ENCODE measurements at regions not wholly inside any gene's neighbourhood (a gene's known extent, or its start where the extent isn't known, plus 50 kb on each side); places are given as distances from the start of the nearest gene placed in this dataset.

- Histone ChIP-seq H2AFZ (ENCODE audit: insufficient read depth, low read length, poor library complexity) (no peak overlapping the region), H2BK5ac (ENCODE audit: low read depth, low read length, poor library complexity) (no peak overlapping the region), H3K4me2 (ENCODE audit: low read length) (no peak overlapping the region), H3K79me2 (ENCODE audit: control insufficient read depth, insufficient read depth, low read length, poor library complexity) (no peaks in the 10 kb centered on the region), H3K18ac (ENCODE audit: low read length) (no peak overlapping the region), H3K27ac (ENCODE audit: low read depth, low read length) (no peak overlapping the region), H3K27me3 (ENCODE audit: insufficient read depth, low read length) (no peaks in the 10 kb centered on the region), H3K4me3 (ENCODE audit: low read depth, low read length) (no peak overlapping the region), H3K23ac (ENCODE audit: low read length) (no peak overlapping the region), H3K4ac (ENCODE audit: low read depth, low read length) (no peak overlapping the region), H3K9me3 (ENCODE audit: insufficient read depth, low read depth, low read length) (peaks cover 2% of the 10 kb centered on the region), H3K36me3 (ENCODE audit: control insufficient read depth in 1 of 2, insufficient read depth in 2 of 2, low read length in 2 of 2) (no peaks in the 10 kb centered on the region), H2BK120ac (ENCODE audit: insufficient read depth, low read length, poor library complexity) (no peak overlapping the region), H4K8ac (ENCODE audit: low read depth, low read length) (no peak overlapping the region), H4K91ac (ENCODE audit: low read depth, low read length) (no peak overlapping the region), H3K9ac (ENCODE audit: low read length) (no peak overlapping the region), H3K4me1 (ENCODE audit: control insufficient read depth in 1 of 2, insufficient read depth in 2 of 2, low read length in 2 of 2) (peaks cover 0 to 3% of the 10 kb centered on the region in 2 experiments), H2BK12ac (ENCODE audit: low read length) (no peak overlapping the region), H2AK5ac (ENCODE audit: low read length) (no peak overlapping the region), H3K79me1 (ENCODE audit: low read length) (no peaks in the 10 kb centered on the region), H4K12ac (ENCODE audit: low read depth, low read length) (no peak overlapping the region), H3K14ac (ENCODE audit: low read length) (no peak overlapping the region)
- no peak for DNase-seq
- WGBS (ENCODE audit: extremely low coverage, insufficient coverage, insufficient read length): no CpG with 5 or more reads among the region's 10 CpGs
Measured at GRCh38 chr20:48147311-48147710, 362.0 kb upstream of the SULF2 start.

- no peak overlapping the region for H3K4me3 ChIP-seq (ENCODE audit: low read depth, low read length)
- no peaks in the 10 kb centered on the region for H3K79me2 ChIP-seq (ENCODE audit: control insufficient read depth, insufficient read depth, low read length, poor library complexity)
- H3K9ac ChIP-seq (ENCODE audit: low read length): no peak overlapping the region
- H2BK5ac ChIP-seq (ENCODE audit: low read depth, low read length, poor library complexity): no peak overlapping the region
- H4K91ac ChIP-seq (ENCODE audit: low read depth, low read length): no peak overlapping the region
- H3K14ac ChIP-seq (ENCODE audit: low read length): no peak overlapping the region
- H2AFZ ChIP-seq (ENCODE audit: insufficient read depth, low read length, poor library complexity): no peak overlapping the region
- no peaks in the 10 kb centered on the region for H3K79me1 ChIP-seq (ENCODE audit: low read length)
- no peak overlapping the region for H4K12ac ChIP-seq (ENCODE audit: low read depth, low read length)
- H3K36me3 ChIP-seq (ENCODE audit: control insufficient read depth in 1 of 2, insufficient read depth in 2 of 2, low read length in 2 of 2): no peaks in the 10 kb centered on the region
- H3K27ac ChIP-seq (ENCODE audit: low read depth, low read length): no peak overlapping the region
- H2AK5ac ChIP-seq (ENCODE audit: low read length): no peak overlapping the region
- no peak overlapping the region for H2BK12ac ChIP-seq (ENCODE audit: low read length)
- H3K4ac ChIP-seq (ENCODE audit: low read depth, low read length): no peak overlapping the region
- WGBS (ENCODE audit: extremely low coverage, insufficient coverage, insufficient read length): no CpG with 5 or more reads among the region's 7 CpGs
- H3K4me1 ChIP-seq (ENCODE audit: control insufficient read depth in 1 of 2, insufficient read depth in 2 of 2, low read length in 2 of 2): peaks cover 0 to 3% of the 10 kb centered on the region in 2 experiments
- no peak for DNase-seq
- no peak overlapping the region for H2BK120ac ChIP-seq (ENCODE audit: insufficient read depth, low read length, poor library complexity)
- H3K9me3 ChIP-seq (ENCODE audit: insufficient read depth, low read depth, low read length): peaks cover 3% of the 10 kb centered on the region
- H3K23ac ChIP-seq (ENCODE audit: low read length): no peak overlapping the region
- H3K27me3 ChIP-seq (ENCODE audit: insufficient read depth, low read length): no peaks in the 10 kb centered on the region
- H3K4me2 ChIP-seq (ENCODE audit: low read length): no peak overlapping the region
- H4K8ac ChIP-seq (ENCODE audit: low read depth, low read length): no peak overlapping the region
- no peak overlapping the region for H3K18ac ChIP-seq (ENCODE audit: low read length)
Measured at GRCh38 chr20:48146877-48147276, 361.6 kb upstream of the SULF2 start.

GRCh38 chr20:48146308-48146707 is 361.0 kb upstream of the SULF2 start:
- Histone ChIP-seq H2AK5ac (ENCODE audit: low read length) (no peak overlapping the region), H3K4me2 (ENCODE audit: low read length) (no peak overlapping the region), H3K27ac (ENCODE audit: low read depth, low read length) (no peak overlapping the region), H2AFZ (ENCODE audit: insufficient read depth, low read length, poor library complexity) (no peak overlapping the region), H3K9me3 (ENCODE audit: insufficient read depth, low read depth, low read length) (peaks cover 5% of the 10 kb centered on the region), H3K36me3 (ENCODE audit: control insufficient read depth in 1 of 2, insufficient read depth in 2 of 2, low read length in 2 of 2) (no peaks in the 10 kb centered on the region), H3K79me1 (ENCODE audit: low read length) (no peaks in the 10 kb centered on the region), H4K12ac (ENCODE audit: low read depth, low read length) (no peak overlapping the region), H3K4ac (ENCODE audit: low read depth, low read length) (no peak overlapping the region), H2BK5ac (ENCODE audit: low read depth, low read length, poor library complexity) (no peak overlapping the region), H4K8ac (ENCODE audit: low read depth, low read length) (no peak overlapping the region), H3K4me3 (ENCODE audit: low read depth, low read length) (no peak overlapping the region), H3K79me2 (ENCODE audit: control insufficient read depth, insufficient read depth, low read length, poor library complexity) (no peaks in the 10 kb centered on the region), H3K4me1 (ENCODE audit: control insufficient read depth in 1 of 2, insufficient read depth in 2 of 2, low read length in 2 of 2) (peaks cover 0 to 3% of the 10 kb centered on the region in 2 experiments), H3K14ac (ENCODE audit: low read length) (no peak overlapping the region), H3K23ac (ENCODE audit: low read length) (no peak overlapping the region), H2BK120ac (ENCODE audit: insufficient read depth, low read length, poor library complexity) (no peak overlapping the region), H4K91ac (ENCODE audit: low read depth, low read length) (no peak overlapping the region), H3K9ac (ENCODE audit: low read length) (no peak overlapping the region), H3K18ac (ENCODE audit: low read length) (no peak overlapping the region), H3K27me3 (ENCODE audit: insufficient read depth, low read length) (no peaks in the 10 kb centered on the region), H2BK12ac (ENCODE audit: low read length) (no peak overlapping the region)
- no peak for DNase-seq
- WGBS (ENCODE audit: extremely low coverage, insufficient coverage, insufficient read length): no CpG with 5 or more reads among the region's 3 CpGs

- Histone ChIP-seq H2BK5ac (ENCODE audit: low read depth, low read length, poor library complexity) (no peak overlapping the region), H3K4me3 (ENCODE audit: low read depth, low read length) (no peak overlapping the region), H3K4ac (ENCODE audit: low read depth, low read length) (no peak overlapping the region), H2BK12ac (ENCODE audit: low read length) (no peak overlapping the region), H3K9ac (ENCODE audit: low read length) (no peak overlapping the region), H3K18ac (ENCODE audit: low read length) (no peak overlapping the region), H3K27me3 (ENCODE audit: insufficient read depth, low read length) (no peaks in the 10 kb centered on the region), H3K79me2 (ENCODE audit: control insufficient read depth, insufficient read depth, low read length, poor library complexity) (no peaks in the 10 kb centered on the region), H2AK5ac (ENCODE audit: low read length) (no peak overlapping the region), H3K4me2 (ENCODE audit: low read length) (no peak overlapping the region), H4K91ac (ENCODE audit: low read depth, low read length) (no peak overlapping the region), H3K14ac (ENCODE audit: low read length) (no peak overlapping the region), H3K9me3 (ENCODE audit: insufficient read depth, low read depth, low read length) (peaks cover 8% of the 10 kb centered on the region), H3K23ac (ENCODE audit: low read length) (no peak overlapping the region), H4K8ac (ENCODE audit: low read depth, low read length) (no peak overlapping the region), H3K4me1 (ENCODE audit: control insufficient read depth in 1 of 2, insufficient read depth in 2 of 2, low read length in 2 of 2) (peaks cover 0 to 3% of the 10 kb centered on the region in 2 experiments), H2AFZ (ENCODE audit: insufficient read depth, low read length, poor library complexity) (no peak overlapping the region), H3K79me1 (ENCODE audit: low read length) (no peaks in the 10 kb centered on the region), H3K36me3 (ENCODE audit: control insufficient read depth in 1 of 2, insufficient read depth in 2 of 2, low read length in 2 of 2) (no peaks in the 10 kb centered on the region), H3K27ac (ENCODE audit: low read depth, low read length) (no peak overlapping the region), H2BK120ac (ENCODE audit: insufficient read depth, low read length, poor library complexity) (no peak overlapping the region), H4K12ac (ENCODE audit: low read depth, low read length) (no peak overlapping the region)
- WGBS (ENCODE audit: extremely low coverage, insufficient coverage, insufficient read length): no CpG with 5 or more reads among the region's 10 CpGs
- DNase-seq: no peak
Measured at GRCh38 chr20:48143435-48144081, 358.3 kb upstream of the SULF2 start.
